GM12891 (cell line): ENCODE measurements at regions not wholly inside any gene's neighbourhood (a gene's known extent, or its start where the extent isn't known, plus 50 kb on each side); places are given as distances from the start of the nearest gene placed in this dataset.

Experiments used
- POLR2A ChIP-seq: IDR thresholded peaks from 2 replicates; pipeline ENCODE4 v1.6.1; 2011; ENCODE audit warnings: low read depth, low read length, control low read depth
- SPI1 ChIP-seq: IDR thresholded peaks from 2 replicates; pipeline ENCODE4 v1.6.1; 2011; ENCODE audit warnings: low read depth, low read length, control low read depth

GRCh38 chr4:45566896-45567603 is 556.8 kb downstream of the GABRG1 start:
- no peak for TF ChIP-seq POLR2A
- TF ChIP-seq SPI1: no peak
